HL-60 (cell line): ENCODE measurements at regions not wholly inside any gene's neighbourhood (a gene's known extent, or its start where the extent isn't known, plus 50 kb on each side); places are given as distances from the start of the nearest gene placed in this dataset.

Experiments used
- CTCF ChIP-seq: IDR thresholded peaks from one replicate; pipeline ENCODE4 v1.5.1; 2011; ENCODE audit warnings: low read length, control low read depth, inconsistent platforms; ENCODE audit not compliant: insufficient read depth
- REST ChIP-seq: IDR thresholded peaks from 2 replicates; pipeline ENCODE4 v1.6.1; 2012; ENCODE audit warnings: low read depth; ENCODE audit not compliant: insufficient replicate concordance

GRCh38 chrX:125628435-125628834 lies 308.8 kb downstream of the TEX13C start:
- TF ChIP-seq CTCF, result no peak
- no peak for TF ChIP-seq REST
